ENCODE measurements at regions not wholly inside any gene's neighbourhood (a gene's known extent, or its start where the extent isn't known, plus 50 kb on each side); places are given as distances from the start of the nearest gene placed in this dataset.
"Not testable (repeated sequence)": the region's sequence is repeated elsewhere in the genome, so short reads cannot be mapped to it uniquely, and the experiment has no call there.

DNA sequence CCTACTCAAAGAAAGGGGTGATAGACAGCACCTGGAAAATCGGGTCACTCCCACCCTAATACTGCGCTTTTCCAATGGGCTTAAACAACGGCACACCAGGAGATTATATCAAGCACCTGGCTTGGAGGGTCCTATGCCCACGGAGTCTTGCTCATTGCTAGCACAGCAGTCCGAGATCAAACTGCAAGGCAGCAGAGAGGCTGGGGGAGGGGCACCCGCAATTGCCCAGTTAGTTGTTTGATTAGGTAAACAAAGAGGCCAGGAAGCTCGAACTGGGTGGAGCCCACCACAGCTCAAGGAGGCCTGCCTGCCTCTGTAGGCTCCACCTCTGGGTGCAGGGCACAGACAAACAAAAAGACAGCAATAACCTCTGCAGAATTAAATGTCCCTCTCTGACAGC is 224.5 kb upstream of the CCL2 start:
- H3K27me3 ChIP-seq (ENCODE audit: control insufficient read depth in 1 of 2, insufficient read depth in 2 of 2, low read length in 2 of 2); ATAC-seq; intact Hi-C loops (cut with micrococcal nuclease; ENCODE audit: unreplicated experiment); H3K9me3 ChIP-seq (ENCODE audit: low read length); H3K27ac ChIP-seq (ENCODE audit: extremely low read length, insufficient read depth, low read length); H2AFZ ChIP-seq (ENCODE audit: low read length); FAIRE-seq; H4K20me1 ChIP-seq (ENCODE audit: insufficient read depth, low read length); H3K79me2 ChIP-seq (ENCODE audit: insufficient read depth, low read length); POLR2A ChIA-PET; H3K9ac ChIP-seq (ENCODE audit: insufficient read depth, low read depth, low read length); H3K36me3 ChIP-seq (replicated peaks in 1 of 2; ENCODE audit: control insufficient read depth in 1 of 2, insufficient read depth in 2 of 2, low read length in 2 of 2); BruUV-seq (replicated peaks); CTCF ChIA-PET (ENCODE audit: low intra/inter-chr PET ratio, low total read pairs); DNase-seq (ENCODE audit: low spot score); H3K4me3 ChIP-seq (replicated peaks in 1 of 3; ENCODE audit: insufficient read depth in 1 of 3, low read depth in 2 of 3, low read length in 3 of 3); H3K4me2 ChIP-seq (ENCODE audit: low read depth, low read length); H3K4me1 ChIP-seq (ENCODE audit: insufficient read depth, low read length); in situ Hi-C loops (cut with HindIII; ENCODE audit: extremely low pct_ligation_motif_present, low pct_unique_long_range_greater_than_20kb): not testable (repeated sequence)
- TF ChIP-seq, protein P1, sequence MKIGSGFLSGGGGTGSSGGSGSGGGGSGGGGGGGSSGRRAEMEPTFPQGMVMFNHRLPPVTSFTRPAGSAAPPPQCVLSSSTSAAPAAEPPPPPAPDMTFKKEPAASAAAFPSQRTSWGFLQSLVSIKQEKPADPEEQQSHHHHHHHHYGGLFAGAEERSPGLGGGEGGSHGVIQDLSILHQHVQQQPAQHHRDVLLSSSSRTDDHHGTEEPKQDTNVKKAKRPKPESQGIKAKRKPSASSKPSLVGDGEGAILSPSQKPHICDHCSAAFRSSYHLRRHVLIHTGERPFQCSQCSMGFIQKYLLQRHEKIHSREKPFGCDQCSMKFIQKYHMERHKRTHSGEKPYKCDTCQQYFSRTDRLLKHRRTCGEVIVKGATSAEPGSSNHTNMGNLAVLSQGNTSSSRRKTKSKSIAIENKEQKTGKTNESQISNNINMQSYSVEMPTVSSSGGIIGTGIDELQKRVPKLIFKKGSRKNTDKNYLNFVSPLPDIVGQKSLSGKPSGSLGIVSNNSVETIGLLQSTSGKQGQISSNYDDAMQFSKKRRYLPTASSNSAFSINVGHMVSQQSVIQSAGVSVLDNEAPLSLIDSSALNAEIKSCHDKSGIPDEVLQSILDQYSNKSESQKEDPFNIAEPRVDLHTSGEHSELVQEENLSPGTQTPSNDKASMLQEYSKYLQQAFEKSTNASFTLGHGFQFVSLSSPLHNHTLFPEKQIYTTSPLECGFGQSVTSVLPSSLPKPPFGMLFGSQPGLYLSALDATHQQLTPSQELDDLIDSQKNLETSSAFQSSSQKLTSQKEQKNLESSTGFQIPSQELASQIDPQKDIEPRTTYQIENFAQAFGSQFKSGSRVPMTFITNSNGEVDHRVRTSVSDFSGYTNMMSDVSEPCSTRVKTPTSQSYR (CRISPR knock-in tag; IDR thresholded peaks at IDR 0.05; ENCODE audit: borderline replicate concordance), result 0 out of 2 replicates have a peak, but pooled peaks have one; percentile 43
- WGBS (ENCODE audit: low lambda C conversion rate), result 11% methylated on average over 5 of the region's 7 CpGs

DNA sequence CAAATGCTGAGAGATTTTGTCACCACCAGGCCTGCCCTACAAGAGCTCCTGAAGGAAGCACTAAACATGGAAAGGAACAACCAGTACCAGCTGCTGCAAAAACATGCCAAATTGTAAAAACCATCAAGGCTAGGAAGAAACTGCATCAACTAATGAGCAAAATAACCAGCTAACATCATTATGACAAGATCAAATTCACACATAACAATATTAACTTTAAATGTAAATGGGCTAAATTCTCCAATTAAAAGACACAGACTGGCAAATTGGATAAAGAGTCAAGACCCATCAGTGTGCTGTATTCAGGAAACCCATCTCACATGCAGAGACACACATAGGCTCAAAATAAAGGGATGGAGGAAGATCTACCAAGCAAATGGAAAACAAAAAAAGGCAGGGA is 222.8 kb upstream of the CCL2 start:
- in situ Hi-C loops (cut with HindIII; ENCODE audit: extremely low pct_ligation_motif_present, low pct_unique_long_range_greater_than_20kb); intact Hi-C loops (cut with micrococcal nuclease; ENCODE audit: unreplicated experiment); H3K27me3 ChIP-seq (ENCODE audit: control insufficient read depth in 1 of 2, insufficient read depth in 2 of 2, low read length in 2 of 2); H3K27ac ChIP-seq (ENCODE audit: extremely low read length, insufficient read depth, low read length); BruUV-seq (replicated peaks); H4K20me1 ChIP-seq (ENCODE audit: insufficient read depth, low read length); CTCF ChIA-PET (ENCODE audit: low intra/inter-chr PET ratio, low total read pairs); H3K4me1 ChIP-seq (ENCODE audit: insufficient read depth, low read length); H3K4me3 ChIP-seq (replicated peaks in 1 of 3; ENCODE audit: insufficient read depth in 1 of 3, low read depth in 2 of 3, low read length in 3 of 3); POLR2A ChIA-PET; H3K4me2 ChIP-seq (ENCODE audit: low read depth, low read length); H3K36me3 ChIP-seq (replicated peaks in 1 of 2; ENCODE audit: control insufficient read depth in 1 of 2, insufficient read depth in 2 of 2, low read length in 2 of 2); ATAC-seq; H3K9ac ChIP-seq (ENCODE audit: insufficient read depth, low read depth, low read length); DNase-seq (ENCODE audit: low spot score); H3K9me3 ChIP-seq (ENCODE audit: low read length); FAIRE-seq; H3K79me2 ChIP-seq (ENCODE audit: insufficient read depth, low read length); H2AFZ ChIP-seq (ENCODE audit: low read length): not testable (repeated sequence)

DNA sequence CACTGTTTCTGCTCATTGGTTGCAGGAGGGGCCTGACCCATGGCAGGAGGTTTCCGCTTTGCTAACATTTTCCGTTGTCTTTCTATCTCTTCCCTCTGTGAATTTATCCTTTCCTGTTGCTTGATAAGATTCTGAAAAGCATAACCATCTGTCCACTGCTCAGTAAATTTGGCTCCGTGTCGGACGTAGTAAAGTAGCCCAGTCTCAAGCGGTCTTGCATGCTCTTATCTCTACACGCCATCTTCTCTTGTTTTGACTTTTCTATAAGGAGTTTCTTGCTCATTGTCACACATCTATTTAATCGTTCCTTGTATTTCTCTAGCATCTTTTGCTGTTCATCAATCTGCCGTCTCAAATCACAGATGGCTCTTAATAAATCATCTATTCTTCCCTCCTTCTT is 216.3 kb upstream of the CCL2 start:
- H4K20me1 ChIP-seq (ENCODE audit: insufficient read depth, low read length); in situ Hi-C loops (cut with HindIII; ENCODE audit: extremely low pct_ligation_motif_present, low pct_unique_long_range_greater_than_20kb); H3K79me2 ChIP-seq (ENCODE audit: insufficient read depth, low read length); H3K36me3 ChIP-seq (replicated peaks in 1 of 2; ENCODE audit: control insufficient read depth in 1 of 2, insufficient read depth in 2 of 2, low read length in 2 of 2); H3K4me2 ChIP-seq (ENCODE audit: low read depth, low read length); H3K4me1 ChIP-seq (ENCODE audit: insufficient read depth, low read length); H3K27me3 ChIP-seq (ENCODE audit: control insufficient read depth in 1 of 2, insufficient read depth in 2 of 2, low read length in 2 of 2); H3K9ac ChIP-seq (ENCODE audit: insufficient read depth, low read depth, low read length); H3K27ac ChIP-seq (ENCODE audit: extremely low read length, insufficient read depth, low read length); H3K4me3 ChIP-seq (replicated peaks in 1 of 3; ENCODE audit: insufficient read depth in 1 of 3, low read depth in 2 of 3, low read length in 3 of 3); intact Hi-C loops (cut with micrococcal nuclease; ENCODE audit: unreplicated experiment); POLR2A ChIA-PET; BruUV-seq (replicated peaks); H2AFZ ChIP-seq (ENCODE audit: low read length); CTCF ChIA-PET (ENCODE audit: low intra/inter-chr PET ratio, low total read pairs); H3K9me3 ChIP-seq (ENCODE audit: low read length); DNase-seq (ENCODE audit: low spot score); ATAC-seq: not testable (repeated sequence)
- 52% methylated on average over 9 of the region's 9 CpGs for WGBS (ENCODE audit: low lambda C conversion rate)
- peak; percentile 15 for FAIRE-seq

DNA sequence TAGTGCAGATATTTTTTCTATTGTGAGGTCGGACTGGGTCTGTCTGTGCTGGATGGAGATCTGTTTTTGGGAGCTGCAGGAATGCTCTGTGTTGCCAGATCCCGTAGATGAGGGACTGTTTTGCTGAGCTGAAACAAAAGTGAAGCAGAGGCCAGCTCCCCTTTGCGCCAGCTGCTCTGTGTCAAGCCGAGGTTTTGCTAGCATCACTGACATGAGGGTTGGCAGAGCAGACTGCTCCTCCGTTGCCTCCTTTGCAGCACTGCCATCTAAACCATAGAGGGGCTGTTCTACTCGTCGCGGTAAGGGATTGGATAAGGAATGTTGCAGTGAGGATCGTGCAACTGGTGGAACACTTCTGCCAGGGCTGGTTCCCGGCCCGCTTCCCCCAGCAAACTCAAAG is 215.9 kb upstream of the CCL2 start:
- H3K36me3 ChIP-seq (replicated peaks in 1 of 2; ENCODE audit: control insufficient read depth in 1 of 2, insufficient read depth in 2 of 2, low read length in 2 of 2); CTCF ChIA-PET (ENCODE audit: low intra/inter-chr PET ratio, low total read pairs); H3K27ac ChIP-seq (ENCODE audit: extremely low read length, insufficient read depth, low read length); H3K9ac ChIP-seq (ENCODE audit: insufficient read depth, low read depth, low read length); H3K4me3 ChIP-seq (replicated peaks in 1 of 3; ENCODE audit: insufficient read depth in 1 of 3, low read depth in 2 of 3, low read length in 3 of 3); intact Hi-C loops (cut with micrococcal nuclease; ENCODE audit: unreplicated experiment); H4K20me1 ChIP-seq (ENCODE audit: insufficient read depth, low read length); BruUV-seq (replicated peaks); FAIRE-seq; H3K4me2 ChIP-seq (ENCODE audit: low read depth, low read length); H3K27me3 ChIP-seq (ENCODE audit: control insufficient read depth in 1 of 2, insufficient read depth in 2 of 2, low read length in 2 of 2); H3K4me1 ChIP-seq (ENCODE audit: insufficient read depth, low read length); H3K79me2 ChIP-seq (ENCODE audit: insufficient read depth, low read length); DNase-seq (ENCODE audit: low spot score); H3K9me3 ChIP-seq (ENCODE audit: low read length); POLR2A ChIA-PET; in situ Hi-C loops (cut with HindIII; ENCODE audit: extremely low pct_ligation_motif_present, low pct_unique_long_range_greater_than_20kb); H2AFZ ChIP-seq (ENCODE audit: low read length); ATAC-seq: not testable (repeated sequence)
- 57% methylated on average over 8 of the region's 11 CpGs for WGBS (ENCODE audit: low lambda C conversion rate)

All from HepG2 (cell line).